ENCODE measurements at regions not wholly inside any gene's neighbourhood (a gene's known extent, or its start where the extent isn't known, plus 50 kb on each side); places are given as distances from the start of the nearest gene placed in this dataset.

DNA sequence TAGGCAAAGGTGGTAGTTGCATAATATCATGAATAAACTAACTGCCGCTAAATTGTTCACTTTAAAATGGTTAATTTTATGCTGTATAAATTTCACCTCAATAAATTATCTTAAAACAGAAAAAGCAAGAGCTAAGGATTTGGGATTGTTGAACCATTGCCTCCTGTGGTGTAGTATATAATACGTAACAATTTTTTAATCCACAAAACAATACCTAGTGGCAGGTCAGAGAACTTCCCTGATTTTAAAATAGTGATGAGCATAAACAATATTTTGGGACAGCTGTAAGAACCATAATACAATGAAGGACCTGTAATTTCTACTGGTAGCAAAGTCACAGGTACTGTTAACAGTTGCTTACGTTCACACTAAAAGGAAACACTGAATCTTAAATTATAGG, 161.9 kb upstream of the PRNP start:
- TF ChIP-seq, protein P1, sequence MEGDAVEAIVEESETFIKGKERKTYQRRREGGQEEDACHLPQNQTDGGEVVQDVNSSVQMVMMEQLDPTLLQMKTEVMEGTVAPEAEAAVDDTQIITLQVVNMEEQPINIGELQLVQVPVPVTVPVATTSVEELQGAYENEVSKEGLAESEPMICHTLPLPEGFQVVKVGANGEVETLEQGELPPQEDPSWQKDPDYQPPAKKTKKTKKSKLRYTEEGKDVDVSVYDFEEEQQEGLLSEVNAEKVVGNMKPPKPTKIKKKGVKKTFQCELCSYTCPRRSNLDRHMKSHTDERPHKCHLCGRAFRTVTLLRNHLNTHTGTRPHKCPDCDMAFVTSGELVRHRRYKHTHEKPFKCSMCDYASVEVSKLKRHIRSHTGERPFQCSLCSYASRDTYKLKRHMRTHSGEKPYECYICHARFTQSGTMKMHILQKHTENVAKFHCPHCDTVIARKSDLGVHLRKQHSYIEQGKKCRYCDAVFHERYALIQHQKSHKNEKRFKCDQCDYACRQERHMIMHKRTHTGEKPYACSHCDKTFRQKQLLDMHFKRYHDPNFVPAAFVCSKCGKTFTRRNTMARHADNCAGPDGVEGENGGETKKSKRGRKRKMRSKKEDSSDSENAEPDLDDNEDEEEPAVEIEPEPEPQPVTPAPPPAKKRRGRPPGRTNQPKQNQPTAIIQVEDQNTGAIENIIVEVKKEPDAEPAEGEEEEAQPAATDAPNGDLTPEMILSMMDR (IDR thresholded peaks at IDR 0.05 in 2 of 3, conservative IDR thresholded peaks at IDR 0.05 in 1 of 3; ENCODE audit: borderline replicate concordance in 1 of 3, insufficient read depth in 1 of 3, low read depth in 2 of 3, low read length in 2 of 3): peak in 1 of 3 experiments; percentile 38; a peak in 2 of 6 replicates
- TF ChIP-seq POLR2AphosphoS5 (IDR thresholded peaks at IDR 0.05; ENCODE audit: low read depth, low read length) (no peak), POLR2A (IDR thresholded peaks at IDR 0.05; ENCODE audit: borderline replicate concordance, extremely low read depth, insufficient read depth, insufficient read length) (no peak), ZNF274 (IDR thresholded peaks at IDR 0.05; ENCODE audit: low read depth, low read length) (no peak), JUND (IDR thresholded peaks at IDR 0.05) (no peak), EGR1 (IDR thresholded peaks at IDR 0.05; ENCODE audit: low read depth) (no peak), CEBPB (IDR thresholded peaks at IDR 0.05; ENCODE audit: low read depth) (no peak), SIN3A (IDR thresholded peaks at IDR 0.05; ENCODE audit: low read depth) (no peak), EZH2 (IDR thresholded peaks at IDR 0.05) (no peak), ELF1 (IDR thresholded peaks at IDR 0.05; ENCODE audit: borderline replicate concordance, low read depth) (no peak), YY1 (IDR thresholded peaks at IDR 0.05; ENCODE audit: extremely low read depth, insufficient replicate concordance, low read depth, low read length) (no peak), RAD21 (IDR thresholded peaks at IDR 0.05; ENCODE audit: low read depth) (no peak), FOSL1 (IDR thresholded peaks at IDR 0.05; ENCODE audit: low read depth) (no peak)
- TF ChIP-seq, protein P2, sequence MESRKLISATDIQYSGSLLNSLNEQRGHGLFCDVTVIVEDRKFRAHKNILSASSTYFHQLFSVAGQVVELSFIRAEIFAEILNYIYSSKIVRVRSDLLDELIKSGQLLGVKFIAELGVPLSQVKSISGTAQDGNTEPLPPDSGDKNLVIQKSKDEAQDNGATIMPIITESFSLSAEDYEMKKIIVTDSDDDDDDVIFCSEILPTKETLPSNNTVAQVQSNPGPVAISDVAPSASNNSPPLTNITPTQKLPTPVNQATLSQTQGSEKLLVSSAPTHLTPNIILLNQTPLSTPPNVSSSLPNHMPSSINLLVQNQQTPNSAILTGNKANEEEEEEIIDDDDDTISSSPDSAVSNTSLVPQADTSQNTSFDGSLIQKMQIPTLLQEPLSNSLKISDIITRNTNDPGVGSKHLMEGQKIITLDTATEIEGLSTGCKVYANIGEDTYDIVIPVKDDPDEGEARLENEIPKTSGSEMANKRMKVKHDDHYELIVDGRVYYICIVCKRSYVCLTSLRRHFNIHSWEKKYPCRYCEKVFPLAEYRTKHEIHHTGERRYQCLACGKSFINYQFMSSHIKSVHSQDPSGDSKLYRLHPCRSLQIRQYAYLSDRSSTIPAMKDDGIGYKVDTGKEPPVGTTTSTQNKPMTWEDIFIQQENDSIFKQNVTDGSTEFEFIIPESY (IDR thresholded peaks at IDR 0.05; ENCODE audit: extremely low read depth, insufficient replicate concordance, low read length): no peak
